ENCODE measurements at regions not wholly inside any gene's neighbourhood (a gene's known extent, or its start where the extent isn't known, plus 50 kb on each side); places are given as distances from the start of the nearest gene placed in this dataset.

- DNase-seq (ENCODE audit: low read depth): no peak
- no peak for TF ChIP-seq CTCF (IDR thresholded peaks at IDR 0.05; ENCODE audit: insufficient read depth, low read depth, low read length, missing control alignments)
- H3K4me3 ChIP-seq (ENCODE audit: low read length): no peak overlapping the region
Measured at GRCh38 chr16:35506018-35506897, 2046.8 kb downstream of the TP53TG3F start.

- no peak overlapping the region for H3K4me3 ChIP-seq (ENCODE audit: low read length)
- TF ChIP-seq CTCF (IDR thresholded peaks at IDR 0.05; ENCODE audit: insufficient read depth, low read depth, low read length, missing control alignments): no peak
- DNase-seq (ENCODE audit: low read depth): no peak
Measured at GRCh38 chr16:35506898-35507194, 2047.4 kb downstream of the TP53TG3F start.

- H3K4me3 ChIP-seq (ENCODE audit: low read length): no peak overlapping the region
- no peak for TF ChIP-seq CTCF (IDR thresholded peaks at IDR 0.05; ENCODE audit: insufficient read depth, low read depth, low read length, missing control alignments)
- no peak for DNase-seq (ENCODE audit: low read depth)
Measured at GRCh38 chr16:35510701-35511100, 2051.3 kb downstream of the TP53TG3F start.

GRCh38 chr16:35516551-35516950 is 2057.1 kb downstream of the TP53TG3F start:
- no peak for TF ChIP-seq CTCF (IDR thresholded peaks at IDR 0.05; ENCODE audit: insufficient read depth, low read depth, low read length, missing control alignments)

GRCh38 chr16:35516971-35517370 is 2057.6 kb downstream of the TP53TG3F start:
- DNase-seq (ENCODE audit: low read depth): no peak
- TF ChIP-seq CTCF (IDR thresholded peaks at IDR 0.05; ENCODE audit: insufficient read depth, low read depth, low read length, missing control alignments): no peak
- H3K4me3 ChIP-seq (ENCODE audit: low read length): no peak overlapping the region

More at GRCh38 chr16:35516551-35516950, 2057.1 kb downstream of the TP53TG3F start:
- H3K4me3 ChIP-seq (ENCODE audit: low read length): no peak overlapping the region
- DNase-seq (ENCODE audit: low read depth): peak; percentile 20

GRCh38 chr16:35523991-35524390 is 2064.6 kb downstream of the TP53TG3F start:
- TF ChIP-seq CTCF (IDR thresholded peaks at IDR 0.05; ENCODE audit: insufficient read depth, low read depth, low read length, missing control alignments): no peak
- no peak overlapping the region for H3K4me3 ChIP-seq (ENCODE audit: low read length)
- DNase-seq (ENCODE audit: low read depth): no peak
